ENCODE measurements at regions not wholly inside any gene's neighbourhood (a gene's known extent, or its start where the extent isn't known, plus 50 kb on each side); places are given as distances from the start of the nearest gene placed in this dataset.

DNA sequence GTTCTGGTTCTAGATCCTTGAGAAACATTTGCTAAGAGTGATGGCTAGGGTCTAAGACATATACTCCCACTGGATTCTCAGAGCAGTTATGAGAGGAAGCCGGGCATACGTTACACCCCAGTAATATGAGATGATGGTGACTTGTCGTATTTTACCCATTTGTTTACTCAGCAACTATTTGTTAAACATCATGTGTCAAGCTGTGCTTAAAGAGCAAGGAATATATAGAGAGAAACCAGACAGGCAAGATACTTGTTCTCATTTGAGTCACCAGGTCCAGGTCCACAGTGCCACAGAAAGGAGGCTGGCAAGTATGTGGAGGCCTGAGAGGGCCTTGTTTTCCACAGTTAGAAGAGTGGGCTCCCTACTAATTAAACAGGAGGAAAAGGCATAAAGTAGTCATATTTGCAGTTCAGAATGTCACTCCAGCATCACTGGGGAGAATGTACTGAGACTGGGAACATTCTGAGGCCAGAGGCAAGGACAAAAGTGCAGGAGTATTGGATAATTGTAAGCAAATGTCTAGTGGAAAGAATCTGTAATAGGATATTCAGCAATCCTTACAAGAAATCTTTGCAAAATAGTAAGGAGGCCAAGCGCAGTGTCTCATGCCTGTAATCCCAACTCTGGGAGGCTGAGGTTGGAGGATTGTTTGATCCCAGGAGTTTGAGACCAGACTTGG lies 142.2 kb downstream of the IRS2 start:
- H3K9me2 ChIP-seq (ENCODE audit: insufficient read depth), result no peaks in the 10 kb centered on the region
- no peak overlapping the region for H3K27ac ChIP-seq
- in situ Hi-C loops (cut with MboI), result no loop called here
- no peak overlapping the region for H3K9ac ChIP-seq
- H3K36me3 ChIP-seq (ENCODE audit: low read depth), result no peaks in the 10 kb centered on the region
- H3K4me1 ChIP-seq (ENCODE audit: insufficient read depth), result peaks cover 6% of the 10 kb centered on the region; the same call in 1 of the 2 replicates
- no peak overlapping the region for H3K4me3 ChIP-seq
- no peaks in the 10 kb centered on the region for H3K9me3 ChIP-seq (ENCODE audit: low read depth)
- TF ChIP-seq EZH2 (IDR thresholded peaks at IDR 0.05; ENCODE audit: insufficient read depth, poor library complexity, severe bottlenecking) (no peak), EZH2phosphoT487 (IDR thresholded peaks at IDR 0.05; ENCODE audit: insufficient read depth, low read depth) (no peak)
- H3K79me2 ChIP-seq (ENCODE audit: insufficient read depth), result no peaks in the 10 kb centered on the region
- no peak overlapping the region for H3K4me2 ChIP-seq (ENCODE audit: unreplicated experiment)
- no peak overlapping the region for H2AFZ ChIP-seq
- H4K20me1 ChIP-seq (ENCODE audit: insufficient read depth), result no peaks in the 10 kb centered on the region
- no peaks in the 10 kb centered on the region for H3F3A ChIP-seq (ENCODE audit: insufficient read depth)
- H3K27me3 ChIP-seq (replicated peaks; ENCODE audit: insufficient read depth), result no peaks in the 10 kb centered on the region
- no peak for DNase-seq
- WGBS, 2 experiments (ENCODE audit: low coverage in 1 of 2, low lambda C conversion rate in 2 of 2, missing lambda C conversion rate in 2 of 2), result 60 to 65% methylated on average over 4 of the region's 4 CpGs

DNA sequence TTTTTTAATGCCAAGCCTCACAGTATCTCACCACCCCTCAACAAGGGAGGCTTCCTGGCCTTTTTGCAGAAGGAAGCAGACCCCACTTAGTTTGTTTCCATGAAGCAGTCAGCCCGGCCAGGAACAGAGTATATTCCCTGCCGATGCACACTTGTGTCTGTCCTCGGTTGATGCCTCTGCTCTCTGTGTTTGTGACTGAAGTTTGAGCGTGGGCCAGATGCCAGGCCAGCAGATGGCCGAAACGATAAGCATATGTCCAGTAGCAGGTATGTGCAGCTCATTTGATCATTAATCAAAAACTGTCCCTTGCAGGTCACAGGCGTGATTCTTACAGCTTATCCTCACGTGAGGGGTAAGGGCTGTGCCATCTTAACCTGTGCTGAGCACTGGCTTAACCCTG lies 144.0 kb downstream of the IRS2 start:
- Histone ChIP-seq H3K27me3 (replicated peaks; ENCODE audit: insufficient read depth) (no peaks in the 10 kb centered on the region), H3K9me3 (ENCODE audit: low read depth) (no peaks in the 10 kb centered on the region), H3K79me2 (ENCODE audit: insufficient read depth) (no peaks in the 10 kb centered on the region), H3K36me3 (ENCODE audit: low read depth) (no peaks in the 10 kb centered on the region), H4K20me1 (ENCODE audit: insufficient read depth) (no peaks in the 10 kb centered on the region), H3K9me2 (ENCODE audit: insufficient read depth) (no peaks in the 10 kb centered on the region), H3K4me1 (ENCODE audit: insufficient read depth) (peaks cover 4% of the 10 kb centered on the region; the same call in 1 of the 2 replicates), H3K4me3 (no peak overlapping the region), H2AFZ (no peak overlapping the region), H3K4me2 (ENCODE audit: unreplicated experiment) (no peak overlapping the region), H3F3A (ENCODE audit: insufficient read depth) (no peaks in the 10 kb centered on the region), H3K27ac (no peak overlapping the region), H3K9ac (no peak overlapping the region)
- no peak for DNase-seq
- in situ Hi-C loops (cut with MboI), result no loop called here
- 10 to 11% methylated on average over 8 of the region's 8 CpGs for WGBS, 2 experiments (ENCODE audit: low coverage in 1 of 2, low lambda C conversion rate in 2 of 2, missing lambda C conversion rate in 2 of 2)
- no peak for TF ChIP-seq EZH2phosphoT487 (IDR thresholded peaks at IDR 0.05; ENCODE audit: insufficient read depth, low read depth)
- no peak for TF ChIP-seq EZH2 (IDR thresholded peaks at IDR 0.05; ENCODE audit: insufficient read depth, poor library complexity, severe bottlenecking)

DNA sequence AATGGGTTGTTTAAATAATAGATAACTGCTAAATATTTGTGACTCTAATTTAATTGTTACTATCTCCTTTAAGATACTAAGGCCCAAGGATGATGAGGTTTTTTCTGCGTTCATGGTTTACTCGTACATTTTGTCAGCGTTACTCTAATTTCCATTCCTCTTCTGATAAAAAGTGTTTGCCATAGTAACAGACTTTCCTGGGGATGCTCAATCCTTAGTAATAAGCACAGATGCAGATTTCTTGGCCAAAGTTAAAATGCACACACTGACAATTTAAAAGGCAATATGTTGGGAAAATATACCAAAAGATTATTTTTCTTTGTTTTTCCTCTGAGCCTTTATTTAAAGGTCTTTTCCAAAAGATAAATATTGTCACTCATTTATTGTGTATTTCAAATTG lies 149.6 kb downstream of the IRS2 start:
- H3K4me2 ChIP-seq (ENCODE audit: unreplicated experiment), result no peak overlapping the region
- H3K9me3 ChIP-seq (ENCODE audit: low read depth), result no peaks in the 10 kb centered on the region
- H3K36me3 ChIP-seq (ENCODE audit: low read depth), result no peaks in the 10 kb centered on the region
- in situ Hi-C loops (cut with MboI), result no loop called here
- no peak overlapping the region for H2AFZ ChIP-seq
- H4K20me1 ChIP-seq (ENCODE audit: insufficient read depth), result no peaks in the 10 kb centered on the region
- peaks cover 38% of the 10 kb centered on the region for H3K27me3 ChIP-seq (replicated peaks; ENCODE audit: insufficient read depth)
- no peak overlapping the region for H3K9ac ChIP-seq
- no peak for DNase-seq
- H3K79me2 ChIP-seq (ENCODE audit: insufficient read depth), result no peaks in the 10 kb centered on the region
- 61 to 77% methylated on average over 3 of the region's 3 CpGs for WGBS, 2 experiments (ENCODE audit: low coverage in 1 of 2, low lambda C conversion rate in 2 of 2, missing lambda C conversion rate in 2 of 2)
- H3K27ac ChIP-seq, result no peak overlapping the region
- no peaks in the 10 kb centered on the region for H3K9me2 ChIP-seq (ENCODE audit: insufficient read depth)
- TF ChIP-seq EZH2phosphoT487 (IDR thresholded peaks at IDR 0.05; ENCODE audit: insufficient read depth, low read depth) (no peak), EZH2 (IDR thresholded peaks at IDR 0.05; ENCODE audit: insufficient read depth, poor library complexity, severe bottlenecking) (no peak)
- no peaks in the 10 kb centered on the region for H3F3A ChIP-seq (ENCODE audit: insufficient read depth)
- no peak overlapping the region for H3K4me3 ChIP-seq
- no peaks in the 10 kb centered on the region for H3K4me1 ChIP-seq (ENCODE audit: insufficient read depth)

GRCh38 chr13:109631069-109631468 lies 155.3 kb downstream of the IRS2 start:
- H3F3A ChIP-seq (ENCODE audit: insufficient read depth), result peaks cover 10% of the 10 kb centered on the region; the same call in 1 of the 2 replicates
- DNase-seq, result no peak
- 39 to 40% methylated on average over 5 of the region's 5 CpGs for WGBS, 2 experiments (ENCODE audit: low coverage in 1 of 2, low lambda C conversion rate in 2 of 2, missing lambda C conversion rate in 2 of 2)
- peaks cover 12% of the 10 kb centered on the region for H3K4me1 ChIP-seq (ENCODE audit: insufficient read depth)
- H4K20me1 ChIP-seq (ENCODE audit: insufficient read depth), result no peaks in the 10 kb centered on the region
- H3K79me2 ChIP-seq (ENCODE audit: insufficient read depth), result no peaks in the 10 kb centered on the region
- H3K9me3 ChIP-seq (ENCODE audit: low read depth), result no peaks in the 10 kb centered on the region
- H3K27ac ChIP-seq, result no peak overlapping the region
- no peaks in the 10 kb centered on the region for H3K9me2 ChIP-seq (ENCODE audit: insufficient read depth)
- peaks cover 34% of the 10 kb centered on the region for H3K27me3 ChIP-seq (replicated peaks; ENCODE audit: insufficient read depth)
- no peak overlapping the region for H3K4me2 ChIP-seq (ENCODE audit: unreplicated experiment)
- no peak overlapping the region for H2AFZ ChIP-seq
- no peak overlapping the region for H3K4me3 ChIP-seq
- H3K9ac ChIP-seq, result no peak overlapping the region
- TF ChIP-seq EZH2phosphoT487 (IDR thresholded peaks at IDR 0.05; ENCODE audit: insufficient read depth, low read depth) (no peak), EZH2 (IDR thresholded peaks at IDR 0.05; ENCODE audit: insufficient read depth, poor library complexity, severe bottlenecking) (no peak)
- in situ Hi-C loops (cut with MboI), result no loop called here
- H3K36me3 ChIP-seq (ENCODE audit: low read depth), result no peaks in the 10 kb centered on the region
